PC-9 (cell line): ENCODE measurements at regions not wholly inside any gene's neighbourhood (a gene's known extent, or its start where the extent isn't known, plus 50 kb on each side); places are given as distances from the start of the nearest gene placed in this dataset.

ENCODE experiments used
- BruUV-seq: library from RNA; stranded (reverse); fragments of 400-500 nt; replicated peaks from 2 replicates; lab custom pipeline; 2021; lab: Mats Ljungman, UMichigan
- CTCF ChIA-PET: fragments of 300-600 bp; sonication (Branson Sonifier 250); formaldehyde crosslinking; loops from one replicate; lab custom pipeline; 2022; ENCODE audit warnings: antibody characterized with exemption; lab: Charles Lee
- POLR2A ChIA-PET: fragments of 300-600 bp; sonication (Branson Sonifier 250); formaldehyde crosslinking; loops from one replicate; lab custom pipeline; 2022; ENCODE audit warnings: antibody characterized with exemption; ENCODE audit not compliant: unreplicated experiment; lab: Charles Lee
- DNase-seq, 2 experiments: peaks; one replicate each; pipeline versions ENCODE4 v3.0.0 to v3.0.0-alpha.2; 2015 to 2022; ENCODE audit warnings: mixed read lengths in 1 of 2
- H2AFZ ChIP-seq: fragments of 200-600 bp; sonication (generic); 2 replicates; pipeline ENCODE4 v1.8.1; 2017; ENCODE audit warnings: antibody characterized with exemption
- H3F3A ChIP-seq: fragments of 200-600 bp; sonication (generic); 2 replicates; pipeline ENCODE4 v1.8.1; 2017; ENCODE audit warnings: antibody characterized with exemption, mild to moderate bottlenecking, low read depth; ENCODE audit not compliant: insufficient read depth
- H3K27ac ChIP-seq: fragments of 200-600 bp; sonication (generic); 2 replicates; pipeline ENCODE4 v1.6.1; 2016; ENCODE audit warnings: mixed run types
- H3K27me3 ChIP-seq: fragments of 200-600 bp; sonication (generic); 2 replicates; pipeline ENCODE4 v1.6.1; 2016; ENCODE audit warnings: low read depth, mixed run types; ENCODE audit not compliant: insufficient read depth
- H3K36me3 ChIP-seq: fragments of 200-600 bp; sonication (generic); 2 replicates; pipeline ENCODE4 v1.6.1; 2016; ENCODE audit warnings: low read depth, mixed run types
- H3K4me1 ChIP-seq: fragments of 200-600 bp; sonication (generic); replicated peaks from 2 replicates; pipeline ENCODE4 v1.6.1; 2016; ENCODE audit warnings: mixed run types; ENCODE audit not compliant: insufficient read depth
- H3K4me2 ChIP-seq: fragments of 200-600 bp; sonication (generic); 2 replicates; pipeline ENCODE4 v1.6.1; 2017; ENCODE audit warnings: mixed run types
- H3K4me3 ChIP-seq: fragments of 200-600 bp; sonication (generic); 2 replicates; pipeline ENCODE4 v1.6.1; 2016; ENCODE audit warnings: mixed run types
- H3K79me2 ChIP-seq: fragments of 200-600 bp; sonication (generic); 2 replicates; pipeline ENCODE4 v1.6.1; 2017; ENCODE audit warnings: low read depth, mixed run types
- H3K9me2 ChIP-seq: fragments of 200-600 bp; sonication (generic); 2 replicates; pipeline ENCODE4 v1.8.1; 2017; ENCODE audit warnings: mild to moderate bottlenecking; ENCODE audit not compliant: insufficient read depth
- H3K9me3 ChIP-seq: fragments of 200-600 bp; sonication (generic); 2 replicates; pipeline ENCODE4 v1.8.1; 2016; ENCODE audit warnings: low read depth; ENCODE audit not compliant: insufficient read depth
- H4K20me1 ChIP-seq: fragments of 200-600 bp; sonication (generic); 2 replicates; pipeline ENCODE4 v1.8.1; 2017; ENCODE audit not compliant: insufficient read depth
- CTCF ChIP-seq: fragments of 200-600 bp; sonication (generic); conservative IDR thresholded peaks from 2 replicates; pipeline ENCODE4 v1.6.1; 2017; ENCODE audit warnings: mixed run types, antibody characterized with exemption, mild to moderate bottlenecking, moderate library complexity
- EZH2 ChIP-seq: fragments of 200-600 bp; sonication (generic); IDR thresholded peaks from 2 replicates; pipeline ENCODE4 v1.8.0; 2017; ENCODE audit warnings: antibody characterized with exemption, low read depth
- intact Hi-C: fragments of 100-400 bp; cut with micrococcal nuclease; formaldehyde crosslinking; loops from one replicate; pipeline ENCODE4 v1.10.0; 2022; ENCODE audit not compliant: unreplicated experiment

- no TSS peak for BruUV-seq
- no peaks in the 10 kb centered on the region for H3K79me2 ChIP-seq
- H3K27me3 ChIP-seq: no peaks in the 10 kb centered on the region
- ChIA-PET POLR2A (no interaction called here), CTCF (interaction anchor here (0.7 kb wide), 1 partner anchor 289 kb away, joined by 4 read pairs; no protein-coding TSS in a partner anchor)
- H3F3A ChIP-seq: no peaks in the 10 kb centered on the region; the same call in 1 of the 2 replicates
- TF ChIP-seq EZH2 (no peak), CTCF (no peak)
- peak overlapping the region; percentile 53 for H3K4me2 ChIP-seq
- H3K36me3 ChIP-seq: no peaks in the 10 kb centered on the region
- H3K4me3 ChIP-seq: no peak overlapping the region
- no peaks in the 10 kb centered on the region for H4K20me1 ChIP-seq
- DNase-seq: peak in 1 of 2 experiments; percentile 85
- peak overlapping the region; percentile 34; the same call in 1 of the 2 replicates for H3K27ac ChIP-seq
- H2AFZ ChIP-seq: peak overlapping the region; percentile 42; the same call in 1 of the 2 replicates
- H3K4me1 ChIP-seq: peaks cover 27% of the 10 kb centered on the region
- intact Hi-C loops: no loop called here
- no peaks in the 10 kb centered on the region for H3K9me2 ChIP-seq
- H3K9me3 ChIP-seq: no peaks in the 10 kb centered on the region
Observed at GRCh38 chr11:129324533-129325175, 51.0 kb upstream of the BARX2 start.

GRCh38 chr11:129323896-129324502 lies 51.6 kb upstream of the BARX2 start:
- Histone ChIP-seq H3K9me3 (no peaks in the 10 kb centered on the region), H3K79me2 (no peaks in the 10 kb centered on the region), H3K4me2 (peak overlapping the region; percentile 53), H4K20me1 (no peaks in the 10 kb centered on the region), H3K4me1 (peaks cover 31% of the 10 kb centered on the region), H2AFZ (0 out of 2 replicates have a peak overlapping the region, but pooled peaks have one; percentile 42), H3K36me3 (no peaks in the 10 kb centered on the region), H3K27me3 (no peaks in the 10 kb centered on the region), H3K27ac (0 out of 2 replicates have a peak overlapping the region, but pooled peaks have one; percentile 34), H3K4me3 (no peak overlapping the region), H3K9me2 (no peaks in the 10 kb centered on the region), H3F3A (no peaks in the 10 kb centered on the region; the same call in 1 of the 2 replicates)
- intact Hi-C loops: no loop called here
- ChIA-PET CTCF (no interaction called here), POLR2A (no interaction called here)
- TF ChIP-seq CTCF: no peak
- no peak for TF ChIP-seq EZH2
- DNase-seq: peak in 1 of 2 experiments; percentile 39
- no TSS peak for BruUV-seq

- H3F3A ChIP-seq: peaks cover 3% of the 10 kb centered on the region
- H2AFZ ChIP-seq: no peak overlapping the region
- H3K4me3 ChIP-seq: no peak overlapping the region
- intact Hi-C loops: no loop called here
- no peak overlapping the region for H3K4me2 ChIP-seq
- no TSS peak for BruUV-seq
- ChIA-PET POLR2A (no interaction called here), CTCF (no interaction called here)
- DNase-seq: no peak
- H3K36me3 ChIP-seq: no peaks in the 10 kb centered on the region
- no peaks in the 10 kb centered on the region for H3K9me3 ChIP-seq
- H3K4me1 ChIP-seq: peaks cover 41% of the 10 kb centered on the region
- TF ChIP-seq EZH2 (no peak), CTCF (no peak)
- no peaks in the 10 kb centered on the region for H3K9me2 ChIP-seq
- no peaks in the 10 kb centered on the region for H3K27me3 ChIP-seq
- H3K27ac ChIP-seq: no peak overlapping the region
- H3K79me2 ChIP-seq: no peaks in the 10 kb centered on the region
- no peaks in the 10 kb centered on the region for H4K20me1 ChIP-seq
Observed at GRCh38 chr11:129322941-129323340, 52.7 kb upstream of the BARX2 start.
